Adipose tissue (tissue), 3 donors: ENCODE measurements at regions not wholly inside any gene's neighbourhood (a gene's known extent, or its start where the extent isn't known, plus 50 kb on each side); places are given as distances from the start of the nearest gene placed in this dataset.

ENCODE experiments used
- H3K27ac ChIP-seq: one replicate; pipeline ENCODE4 v1.5.1; 2013; ENCODE audit warnings: low read depth, low read length
- WGBS, 3 donors: extraction: QIAGEN DNeasy Blood & Tissue Kit; methylation state at CpG; one replicate each; pipeline ENCODE4 v1.1.7; 2013; 5-methylcytosine and 5-hydroxymethylcytosine counted together
- donor health status: healthy with polysubstance abuse.
- donor health status: Bipolar disorder and iron deficiency.
- donor health status: healthy.

DNA sequence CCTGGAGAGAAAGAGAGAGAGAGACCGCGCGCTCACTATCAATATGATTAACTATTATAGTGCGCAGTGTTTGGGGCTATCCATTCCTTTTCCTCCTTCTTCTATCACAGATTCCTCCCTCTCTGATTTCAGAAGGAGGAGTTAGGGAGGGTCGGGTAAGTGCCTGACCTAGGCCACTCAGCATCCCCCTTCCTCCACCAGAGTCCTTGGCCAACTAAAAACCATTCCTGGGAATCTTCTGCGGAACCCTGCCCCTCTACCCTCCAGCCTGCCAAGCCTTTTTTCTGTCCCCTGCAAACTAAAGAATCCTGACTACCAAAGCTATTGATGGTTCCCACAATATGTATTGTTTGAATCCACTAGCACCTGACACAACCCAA is 256.2 kb upstream of the NFE2L3 start:
- H3K27ac ChIP-seq: no peak overlapping the region
- WGBS, 3 donors: 59 to 79% (median 59%) methylated on average over 6 of the region's 6 CpGs

DNA sequence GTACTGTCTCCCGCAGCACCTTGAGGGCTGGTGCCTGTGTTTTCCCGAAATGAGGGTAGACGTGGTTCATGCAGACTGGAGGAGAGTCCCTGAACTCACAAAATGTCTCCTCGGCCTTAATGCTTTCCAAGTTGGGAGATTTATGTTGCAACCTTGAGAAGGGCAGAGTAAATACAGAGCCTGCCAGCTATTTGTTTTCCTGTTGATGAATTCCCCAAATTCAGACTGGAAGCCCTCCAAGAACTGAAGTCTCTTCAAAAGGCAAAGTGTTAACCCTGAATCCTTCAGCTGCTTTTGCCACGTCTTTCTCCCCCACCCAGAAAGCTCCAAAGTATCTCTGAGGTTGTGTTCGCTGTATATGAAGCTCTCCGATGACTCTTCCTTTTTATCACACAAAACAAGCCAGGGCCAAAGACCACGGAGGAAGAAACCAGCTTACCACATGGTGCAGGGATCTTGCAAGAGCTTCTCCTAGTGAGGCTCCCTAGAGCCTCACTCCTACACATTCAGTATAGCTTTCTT is 254.7 kb upstream of the NFE2L3 start:
- H3K27ac ChIP-seq: no peak overlapping the region
- 44 to 60% (median 55%) methylated on average over 8 of the region's 8 CpGs for WGBS, 3 donors

GRCh38 chr7:25900245-25900644 is 251.8 kb upstream of the NFE2L3 start:
- 62 to 87% (median 67%) methylated on average over 3 of the region's 3 CpGs for WGBS, 3 donors
- H3K27ac ChIP-seq: no peak overlapping the region

DNA sequence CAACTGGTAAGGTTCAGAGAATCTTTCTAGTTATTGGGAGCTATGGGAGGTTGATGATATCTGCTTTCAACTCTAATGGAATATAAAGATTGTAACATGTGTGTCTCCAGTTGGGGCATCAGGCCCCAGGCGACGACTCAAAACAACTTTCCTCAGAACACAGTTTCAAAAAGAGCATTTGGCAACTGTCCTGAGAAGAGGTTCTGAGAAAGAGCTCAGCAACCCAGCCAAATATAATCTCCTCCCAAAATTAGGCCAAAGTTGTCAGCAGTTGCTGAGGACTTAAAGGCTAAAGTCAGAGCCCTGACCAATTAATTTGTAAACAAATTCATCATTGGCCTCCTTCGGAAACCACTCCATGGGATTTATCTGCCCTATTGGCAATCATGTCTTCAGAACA is 251.1 kb upstream of the NFE2L3 start:
- WGBS, 3 donors: 54 to 74% (median 72%) methylated on average over 3 of the region's 3 CpGs
- no peak overlapping the region for H3K27ac ChIP-seq

GRCh38 chr7:25901658-25902057 is 250.3 kb upstream of the NFE2L3 start:
- H3K27ac ChIP-seq: no peak overlapping the region
- WGBS, 3 donors: 76 to 97% (median 91%) methylated on average over 1 of the region's 1 CpG

- H3K27ac ChIP-seq: no peak overlapping the region
- 81 to 87% (median 81%) methylated on average over 3 of the region's 3 CpGs for WGBS, 3 donors
Measured at GRCh38 chr7:25906003-25906402, 246.0 kb upstream of the NFE2L3 start.

DNA sequence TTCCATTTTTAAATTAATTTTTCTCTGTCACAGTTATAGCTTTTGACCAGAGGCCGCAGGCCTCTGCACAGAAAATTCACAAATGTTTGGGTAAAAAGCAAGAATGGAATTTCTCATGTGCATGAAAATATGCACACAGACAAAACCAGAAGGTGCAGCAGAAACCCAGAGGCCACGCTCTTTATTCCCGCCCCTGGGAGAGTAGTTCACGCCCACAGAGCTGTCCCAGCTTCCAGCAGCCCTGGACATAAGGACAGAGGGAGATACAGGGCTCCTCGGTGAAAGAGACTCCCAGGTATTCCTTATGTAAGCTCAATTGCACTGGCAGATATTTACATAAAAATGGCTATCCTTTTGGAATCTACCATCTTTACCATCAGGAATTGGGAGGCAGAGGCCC is 245.2 kb upstream of the NFE2L3 start:
- H3K27ac ChIP-seq: no peak overlapping the region
- WGBS, 3 donors: 90 to 93% (median 91%) methylated on average over 5 of the region's 5 CpGs

- no peak overlapping the region for H3K27ac ChIP-seq
- whole genome bisulfite sequencing, 3 donors: 84 to 95% (median 91%) methylated on average over 7 of the region's 7 CpGs
Measured at GRCh38 chr7:25907214-25907613, 244.8 kb upstream of the NFE2L3 start.

- WGBS, 3 donors: 90 to 96% (median 90%) methylated on average over 5 of the region's 5 CpGs
- H3K27ac ChIP-seq: no peak overlapping the region
Measured at GRCh38 chr7:25907731-25908130, 244.3 kb upstream of the NFE2L3 start.

DNA sequence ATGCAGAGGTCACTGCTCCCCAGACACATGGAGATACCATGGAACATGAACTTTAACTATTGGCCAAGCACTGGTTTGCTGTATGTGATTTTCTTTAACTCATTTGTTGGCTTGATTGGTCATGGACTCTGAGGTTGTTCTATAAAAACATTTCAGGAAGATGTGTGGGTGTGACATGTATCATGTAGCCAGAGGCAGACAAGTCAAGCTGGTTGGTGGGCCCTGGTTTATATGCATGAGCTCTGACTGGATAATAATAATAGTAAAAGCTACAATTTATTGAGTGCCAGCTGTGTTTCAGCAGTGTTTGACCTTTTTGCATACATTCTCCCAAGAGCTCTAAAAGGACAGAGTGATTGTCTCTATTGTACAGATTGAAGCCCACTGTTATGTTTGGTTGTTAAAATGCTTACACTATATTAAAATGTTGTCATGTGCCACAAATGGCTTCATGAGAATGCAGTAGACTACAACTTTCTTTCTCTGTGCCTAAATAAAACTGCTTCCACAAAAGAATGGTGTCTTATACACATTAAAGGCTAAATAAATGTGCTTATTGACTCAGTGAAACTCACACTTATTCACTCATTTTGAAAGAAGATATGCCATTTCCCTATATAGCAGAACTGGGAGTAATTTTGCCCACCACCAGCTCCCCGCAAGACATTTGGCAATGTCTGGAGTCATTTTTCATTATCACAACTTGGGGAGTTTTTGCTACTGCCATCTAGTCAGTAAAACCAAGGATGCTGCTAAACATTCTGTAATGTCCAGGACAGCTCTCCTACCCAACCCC is 243.6 kb upstream of the NFE2L3 start:
- no peak overlapping the region for H3K27ac ChIP-seq
- 94 to 95% (median 94%) methylated on average over 1 of the region's 1 CpG for WGBS, 3 donors

DNA sequence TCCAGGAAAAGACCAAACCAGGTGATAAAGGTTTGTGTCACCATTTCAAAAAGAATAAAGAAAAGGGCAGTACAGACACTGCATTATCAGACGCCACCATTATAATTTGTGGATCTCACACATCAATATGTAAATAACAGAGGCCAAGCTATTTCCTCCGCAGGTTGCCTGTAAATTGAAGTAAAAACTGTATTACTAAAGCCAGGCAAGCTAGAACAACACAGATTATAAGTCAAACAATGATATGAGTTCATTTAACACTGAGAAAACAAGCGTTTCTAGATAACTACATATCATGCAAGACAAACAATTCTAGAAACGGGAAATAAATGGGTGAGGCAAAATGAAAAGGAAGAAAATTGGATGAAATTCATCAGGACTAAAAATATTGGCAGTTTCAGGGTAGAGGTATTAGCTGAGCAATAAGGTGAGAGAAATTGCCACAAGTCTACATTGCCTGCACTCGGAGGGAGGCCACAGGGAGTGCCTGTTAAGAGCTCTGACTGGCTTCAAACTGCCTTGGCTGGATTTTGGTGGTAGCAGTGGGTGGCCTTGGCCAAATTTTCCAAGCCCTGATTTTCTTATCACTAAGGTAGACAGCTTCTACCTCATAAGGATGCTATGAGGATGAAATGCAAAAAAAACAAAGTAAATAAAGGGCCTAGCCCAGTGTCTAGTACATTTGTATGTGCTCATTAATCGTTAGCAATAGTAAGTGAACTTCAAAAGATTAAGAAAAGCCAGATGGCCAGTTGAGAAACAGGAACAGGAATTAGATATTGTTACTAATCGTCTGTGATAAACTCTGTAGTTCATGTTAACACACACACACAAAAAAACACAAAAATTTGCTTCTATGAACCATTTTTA is 240.0 kb upstream of the NFE2L3 start:
- WGBS, 3 donors: 38 to 82% (median 73%) methylated on average over 7 of the region's 7 CpGs
- no peak overlapping the region for H3K27ac ChIP-seq

DNA sequence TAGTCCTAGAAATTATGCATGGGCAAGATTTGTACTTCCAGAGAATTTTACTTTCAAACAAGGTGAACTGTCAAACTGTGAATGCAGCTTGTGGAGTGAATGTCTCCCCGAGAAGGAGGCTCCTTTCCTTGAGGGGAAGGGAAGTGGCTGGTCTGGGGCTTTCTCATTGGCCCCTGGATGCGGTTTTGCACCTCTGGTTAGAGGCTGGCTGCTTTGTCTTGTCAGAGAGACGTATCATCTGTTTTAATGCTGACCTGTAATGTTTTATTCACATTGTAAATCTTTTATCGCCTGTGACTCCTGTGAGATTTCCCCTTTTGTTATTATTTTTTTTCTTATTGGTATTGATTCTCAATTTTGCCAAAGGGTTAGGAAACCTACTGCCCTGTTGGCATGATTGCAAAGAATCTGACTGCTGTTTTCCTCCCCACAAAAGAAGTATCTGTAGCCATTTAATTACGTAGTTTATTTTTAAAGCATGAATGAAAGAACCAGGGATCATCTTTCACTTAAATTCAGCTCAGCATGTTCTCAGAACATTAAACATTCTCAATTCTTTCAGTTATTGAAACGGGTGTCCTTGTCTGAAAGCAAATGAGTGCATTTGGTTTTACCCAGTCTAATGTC is 238.3 kb upstream of the NFE2L3 start:
- H3K27ac ChIP-seq: no peak overlapping the region
- 58 to 68% (median 61%) methylated on average over 6 of the region's 6 CpGs for WGBS, 3 donors

- WGBS, 3 donors: 97% methylated on average over 1 of the region's 1 CpG
- no peak overlapping the region for H3K27ac ChIP-seq
Measured at GRCh38 chr7:25918731-25919130, 233.3 kb upstream of the NFE2L3 start.

DNA sequence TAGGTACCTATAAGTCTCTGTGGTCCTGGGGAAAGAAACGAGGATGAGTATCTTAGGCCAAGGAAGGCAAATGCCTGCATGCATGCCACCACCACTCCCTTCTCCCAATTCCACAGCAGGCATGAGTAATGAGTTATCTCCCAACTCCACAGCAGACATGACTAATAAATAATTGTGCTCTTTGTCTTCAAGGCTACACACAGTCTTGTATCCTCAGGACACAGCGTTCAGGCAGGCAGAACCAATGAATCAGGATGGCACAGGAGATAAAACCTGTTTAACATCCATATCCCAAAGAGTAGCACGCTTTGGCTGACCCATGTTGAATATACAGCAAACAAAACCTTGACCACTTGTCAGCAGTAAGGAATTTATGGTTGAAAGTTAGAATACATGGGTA is 229.7 kb upstream of the NFE2L3 start:
- WGBS, 3 donors: 78 to 89% (median 81%) methylated on average over 3 of the region's 3 CpGs
- no peak overlapping the region for H3K27ac ChIP-seq

DNA sequence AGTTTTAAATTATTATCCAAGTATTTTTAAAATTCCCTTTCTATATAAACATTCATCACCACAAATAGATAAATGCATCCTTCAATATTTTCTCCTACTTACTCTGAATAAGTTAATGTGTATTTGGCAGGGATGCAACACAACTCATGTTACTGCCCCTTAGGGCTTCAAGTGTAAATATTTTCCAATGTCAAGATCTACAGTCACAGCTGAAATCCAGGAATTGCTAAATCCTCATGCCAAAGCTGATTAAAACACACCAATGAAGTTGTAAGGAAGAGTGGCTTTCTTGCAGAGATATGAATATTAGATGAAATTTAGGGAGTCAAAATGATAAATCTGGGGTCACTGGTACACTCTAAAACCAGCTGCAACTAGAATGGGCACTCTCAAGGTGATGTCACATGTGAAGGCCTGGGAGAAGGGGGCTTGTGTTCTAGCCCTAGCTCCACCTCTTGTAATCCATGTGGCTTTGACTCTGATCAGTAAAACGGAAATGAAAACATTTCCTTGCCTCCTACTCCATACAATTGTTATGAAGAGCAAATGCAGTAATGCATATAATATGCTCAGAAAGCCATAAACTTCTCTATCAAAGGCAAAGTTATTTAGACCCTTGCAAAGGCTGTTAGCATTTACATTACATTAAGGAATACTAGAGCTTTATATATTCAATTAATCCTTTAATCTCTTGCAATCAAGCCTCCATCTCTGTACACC is 228.1 kb upstream of the NFE2L3 start:
- WGBS, 3 donors: 46 to 56% (median 55%) methylated on average over 1 of the region's 1 CpG
- H3K27ac ChIP-seq: no peak overlapping the region

DNA sequence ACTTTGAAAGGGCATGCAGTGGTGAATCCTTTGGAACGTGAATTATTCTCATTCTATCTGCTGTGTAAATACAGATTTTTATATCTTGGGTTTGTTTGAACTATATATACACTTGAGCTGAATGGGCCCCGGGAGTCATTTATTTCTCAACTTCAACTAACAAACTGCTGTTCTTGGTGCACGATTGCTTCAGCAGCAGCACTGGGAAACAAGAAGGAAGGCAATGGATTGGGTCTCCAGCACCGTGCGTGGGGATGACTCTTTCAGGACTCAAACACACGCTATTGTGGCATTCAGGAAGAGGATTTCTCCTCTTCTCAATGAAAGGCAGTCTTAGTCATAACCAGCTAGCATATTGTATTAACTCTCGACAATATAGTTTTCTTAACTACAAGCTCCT is 226.0 kb upstream of the NFE2L3 start:
- H3K27ac ChIP-seq: no peak overlapping the region
- WGBS, 3 donors: 47 to 62% (median 48%) methylated on average over 7 of the region's 7 CpGs

DNA sequence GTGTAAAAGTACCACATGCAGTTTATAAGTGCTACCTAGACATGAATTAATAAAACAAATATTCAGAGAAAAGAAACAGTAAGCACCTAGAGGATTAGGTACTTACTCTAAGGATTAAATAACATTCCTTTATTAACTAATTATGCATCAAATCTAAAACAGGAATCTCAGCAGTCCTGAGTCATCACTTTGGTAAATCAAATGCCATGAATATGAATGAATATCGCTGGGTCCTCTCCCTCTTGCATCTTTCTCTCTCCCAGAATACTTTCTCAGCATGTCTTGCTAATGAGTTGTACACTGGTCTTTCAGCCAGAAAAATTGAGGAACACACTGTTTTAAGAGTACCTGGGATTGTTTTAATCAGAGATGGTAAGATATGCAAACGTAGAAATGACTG is 225.5 kb upstream of the NFE2L3 start:
- no peak overlapping the region for H3K27ac ChIP-seq
- WGBS, 3 donors: 78 to 85% (median 78%) methylated on average over 2 of the region's 2 CpGs

GRCh38 chr7:25926891-25927625 is 224.9 kb upstream of the NFE2L3 start:
- H3K27ac ChIP-seq: no peak overlapping the region
- 74 to 84% (median 78%) methylated on average over 7 of the region's 7 CpGs for WGBS, 3 donors
